SK-N-MC (cell line): ENCODE measurements at regions not wholly inside any gene's neighbourhood (a gene's known extent, or its start where the extent isn't known, plus 50 kb on each side); places are given as distances from the start of the nearest gene placed in this dataset.

ENCODE experiments used
- EZH2 ChIP-seq: fragments of 200-600 bp; sonication (generic); IDR thresholded peaks from one replicate; pipeline ENCODE4 v1.6.1; 2017; ENCODE audit warnings: antibody characterized with exemption
- FOXP2 ChIP-seq: optimal IDR thresholded peaks from 2 replicates; pipeline ENCODE3; 2011; ENCODE audit warnings: mild to moderate bottlenecking, moderate library complexity; ENCODE audit not compliant: insufficient read depth; ENCODE audit errors: extremely low read length, control extremely low read depth
- POLR2AphosphoS5 ChIP-seq: IDR thresholded peaks from 2 replicates; pipeline ENCODE4 v1.6.1; 2012; ENCODE audit warnings: mild to moderate bottlenecking, low read depth, low read length, borderline replicate concordance

DNA sequence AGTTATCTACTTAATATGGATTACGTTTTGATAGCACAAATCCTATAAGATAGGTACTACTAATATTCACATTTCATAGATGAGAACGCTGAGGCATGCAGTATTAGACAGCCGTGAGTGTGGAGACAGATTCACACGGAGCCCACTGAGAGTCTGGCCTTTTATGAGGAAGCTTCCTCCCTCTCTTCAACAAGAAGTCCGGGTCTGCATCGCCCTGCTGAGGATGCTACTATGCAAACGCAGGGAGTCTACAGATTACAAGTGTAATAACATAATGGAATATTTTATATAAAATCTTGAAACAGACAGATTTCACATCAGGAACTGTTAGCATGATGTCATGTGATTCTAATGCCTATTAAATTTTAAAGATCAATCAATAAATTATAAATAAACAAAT, 255.9 kb upstream of the GLI3 start:
- TF ChIP-seq POLR2AphosphoS5: no peak
- no peak for TF ChIP-seq EZH2
- no peak for TF ChIP-seq FOXP2
